ENCODE measurements at regions not wholly inside any gene's neighbourhood (a gene's known extent, or its start where the extent isn't known, plus 50 kb on each side); places are given as distances from the start of the nearest gene placed in this dataset.

- DNase-seq (ENCODE audit: low read depth in 2 of 2, low spot score in 1 of 2) = no peak
These were observed 1070.5 kb downstream of the TDRD15 start for GRCh38 chr2:22194218-22194617.

- no peak for DNase-seq (ENCODE audit: low read depth in 2 of 2, low spot score in 1 of 2)
These were observed 1073.0 kb downstream of the TDRD15 start for GRCh38 chr2:22196806-22197205.

GRCh38 chr2:22198381-22199283 lies 1074.9 kb downstream of the TDRD15 start:
- DNase-seq (ENCODE audit: low read depth in 2 of 2, low spot score in 1 of 2) = no peak

DNA sequence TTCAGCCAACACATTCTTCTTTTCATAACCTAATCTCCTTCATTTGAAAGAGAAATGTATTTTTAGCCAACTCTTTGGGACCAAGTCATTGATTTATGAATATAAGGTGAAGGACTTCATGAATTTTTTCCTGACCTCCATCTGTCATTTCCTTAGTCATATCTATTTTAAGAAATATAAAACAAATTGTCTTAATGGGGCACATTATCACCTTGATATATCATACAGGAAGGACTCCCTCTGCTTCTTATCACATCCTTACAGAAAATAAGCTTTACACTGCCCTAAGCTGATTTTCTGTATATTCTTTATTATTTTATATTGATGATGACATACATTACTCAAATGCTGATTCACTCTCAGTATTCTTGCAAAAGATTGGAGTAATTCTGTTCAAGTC lies 1076.2 kb downstream of the TDRD15 start:
- no peak for DNase-seq (ENCODE audit: low read depth in 2 of 2, low spot score in 1 of 2)

GRCh38 chr2:22209545-22209944 lies 1085.8 kb downstream of the TDRD15 start:
- DNase-seq (ENCODE audit: low read depth in 2 of 2, low spot score in 1 of 2) = no peak

DNA sequence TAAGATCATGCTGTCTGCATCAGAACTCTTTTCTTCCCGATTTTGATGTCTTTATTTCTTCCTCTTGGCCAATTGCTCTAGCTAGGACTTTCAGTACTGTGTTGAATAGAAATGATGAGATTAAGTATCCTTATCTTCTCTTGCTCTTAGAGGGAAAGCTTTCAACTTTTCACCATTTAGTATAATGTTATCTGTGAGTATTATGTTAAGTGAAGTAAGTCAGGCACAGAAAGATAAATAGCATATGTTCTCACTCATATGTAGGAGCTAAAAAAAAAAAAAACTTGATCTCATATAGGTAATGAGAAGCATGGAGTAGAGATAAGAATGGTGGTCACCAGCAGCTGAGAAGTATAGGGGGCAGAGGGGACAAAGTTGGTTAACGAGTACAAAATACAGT lies 1089.5 kb downstream of the TDRD15 start:
- DNase-seq (ENCODE audit: low read depth in 2 of 2, low spot score in 1 of 2) = no peak

GRCh38 chr2:22215517-22215916 lies 1091.7 kb downstream of the TDRD15 start:
- no peak for DNase-seq (ENCODE audit: low read depth in 2 of 2, low spot score in 1 of 2)

- no peak for DNase-seq (ENCODE audit: low read depth in 2 of 2, low spot score in 1 of 2)
These were observed 1094.1 kb downstream of the TDRD15 start for GRCh38 chr2:22217881-22218280.

GRCh38 chr2:22221006-22221405 lies 1097.2 kb downstream of the TDRD15 start:
- no peak for DNase-seq (ENCODE audit: low read depth in 2 of 2, low spot score in 1 of 2)

GRCh38 chr2:22238967-22239366 lies 1115.2 kb downstream of the TDRD15 start:
- DNase-seq (ENCODE audit: low read depth in 2 of 2, low spot score in 1 of 2) = no peak

DNA sequence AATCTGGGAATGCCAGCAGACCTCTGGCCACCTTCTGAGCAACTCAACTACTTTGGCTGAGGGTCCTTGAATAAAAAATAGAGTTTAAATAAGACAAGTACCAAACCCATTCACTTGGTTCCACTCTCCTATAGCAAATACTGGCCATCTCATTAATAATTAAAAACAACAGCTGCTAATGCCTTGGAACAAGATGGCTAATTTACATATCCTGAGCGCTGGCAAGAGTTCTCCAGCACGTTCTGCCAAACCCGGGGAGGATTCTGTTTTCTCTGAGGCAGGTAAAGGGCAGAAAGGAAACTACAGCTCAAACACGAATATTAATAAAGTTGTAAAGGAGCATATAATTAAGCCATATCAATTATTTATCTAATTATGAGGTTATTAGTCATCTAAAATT lies 1123.7 kb downstream of the TDRD15 start:
- DNase-seq (ENCODE audit: low read depth in 2 of 2, low spot score in 1 of 2) = no peak

- no peak for DNase-seq (ENCODE audit: low read depth in 2 of 2, low spot score in 1 of 2)
These were observed 1125.1 kb downstream of the TDRD15 start for GRCh38 chr2:22248851-22249250.

DNA sequence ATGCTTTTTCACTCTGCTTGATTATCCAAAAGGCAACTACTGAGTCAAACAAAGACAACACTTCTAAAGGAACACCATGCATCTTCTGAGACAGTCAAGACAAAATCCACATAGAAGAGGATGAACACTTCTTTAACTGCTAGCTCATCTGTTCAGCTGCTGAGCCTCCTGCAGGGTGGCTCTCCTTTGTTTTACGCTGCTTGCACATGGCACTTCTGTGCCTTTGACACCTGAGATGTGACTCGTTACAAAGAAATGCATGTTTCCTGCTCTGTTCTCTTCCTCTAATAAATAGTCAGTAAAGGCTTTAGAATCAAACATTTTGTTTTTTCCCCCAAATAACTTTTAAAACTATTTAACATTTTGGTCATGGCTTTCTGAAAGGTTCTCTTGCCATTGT lies 1129.4 kb downstream of the TDRD15 start:
- no peak for DNase-seq (ENCODE audit: low read depth in 2 of 2, low spot score in 1 of 2)

DNA sequence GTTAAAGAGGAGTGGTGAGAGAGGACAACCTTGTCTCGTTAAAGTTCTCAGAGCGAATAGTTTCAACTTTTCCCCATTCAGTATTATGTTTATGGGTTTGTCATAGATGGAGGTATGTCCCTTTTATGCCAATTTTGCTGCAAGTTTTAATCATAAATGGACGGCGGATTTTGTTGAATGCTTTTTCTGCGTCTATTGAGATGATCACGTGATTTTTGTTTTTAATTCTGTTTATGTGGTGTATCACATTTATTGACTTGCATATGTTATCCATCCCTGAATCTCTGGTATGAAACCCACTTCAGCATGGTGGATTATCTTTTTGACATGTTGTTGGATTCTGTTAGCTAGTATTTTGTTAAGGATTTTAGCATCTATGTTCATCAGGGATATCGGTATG lies 1123.8 kb upstream of the KLHL29 start:
- no peak for DNase-seq (ENCODE audit: low read depth in 2 of 2, low spot score in 1 of 2)

DNA sequence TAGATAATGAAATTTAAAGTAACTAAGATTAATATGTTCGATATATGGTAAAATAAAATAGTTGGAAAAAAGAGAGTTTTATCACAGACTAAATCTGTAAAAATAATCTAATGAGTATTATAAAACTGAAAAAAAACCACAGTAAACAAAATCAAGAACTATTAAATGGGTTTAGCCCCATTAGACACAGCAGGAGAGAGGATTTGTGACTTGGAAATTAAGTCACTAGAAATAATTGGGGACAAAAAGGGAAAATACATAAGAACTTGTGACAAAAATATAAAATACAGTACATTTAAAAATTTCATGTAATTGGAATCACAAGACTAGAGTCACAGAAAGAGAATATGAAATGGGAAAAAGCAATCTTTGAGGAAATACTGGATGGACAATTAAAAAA lies 1114.6 kb upstream of the KLHL29 start:
- DNase-seq (ENCODE audit: low read depth in 2 of 2, low spot score in 1 of 2) = no peak

DNA sequence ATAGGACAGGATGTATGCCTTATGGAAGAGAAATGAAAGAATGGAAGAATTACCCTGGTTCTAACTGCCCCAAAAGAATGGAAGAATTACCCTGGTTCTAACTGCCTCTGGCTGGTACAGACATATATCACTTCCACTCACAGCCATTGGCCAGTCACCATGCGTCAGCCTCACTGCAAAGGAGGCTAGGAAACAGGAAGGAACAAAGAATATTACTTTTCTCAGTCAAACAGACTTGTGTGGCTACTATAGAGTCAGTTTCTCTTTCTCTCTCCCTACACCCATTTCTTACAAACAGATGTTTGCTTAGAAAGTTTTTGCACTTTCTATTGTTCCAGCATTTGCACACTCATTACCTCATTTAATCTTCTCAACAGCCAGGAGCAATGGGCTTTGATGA lies 1111.1 kb upstream of the KLHL29 start:
- DNase-seq (ENCODE audit: low read depth in 2 of 2, low spot score in 1 of 2) = no peak

GRCh38 chr2:22274661-22275060 lies 1110.3 kb upstream of the KLHL29 start:
- DNase-seq (ENCODE audit: low read depth in 2 of 2, low spot score in 1 of 2) = no peak

GRCh38 chr2:22276696-22277095 lies 1108.3 kb upstream of the KLHL29 start:
- DNase-seq (ENCODE audit: low read depth in 2 of 2, low spot score in 1 of 2) = no peak

GRCh38 chr2:22279541-22279940 lies 1105.4 kb upstream of the KLHL29 start:
- no peak for DNase-seq (ENCODE audit: low read depth in 2 of 2, low spot score in 1 of 2)

- no peak for DNase-seq (ENCODE audit: low read depth in 2 of 2, low spot score in 1 of 2)
These were observed 1103.9 kb upstream of the KLHL29 start for GRCh38 chr2:22281033-22281432.

DNA sequence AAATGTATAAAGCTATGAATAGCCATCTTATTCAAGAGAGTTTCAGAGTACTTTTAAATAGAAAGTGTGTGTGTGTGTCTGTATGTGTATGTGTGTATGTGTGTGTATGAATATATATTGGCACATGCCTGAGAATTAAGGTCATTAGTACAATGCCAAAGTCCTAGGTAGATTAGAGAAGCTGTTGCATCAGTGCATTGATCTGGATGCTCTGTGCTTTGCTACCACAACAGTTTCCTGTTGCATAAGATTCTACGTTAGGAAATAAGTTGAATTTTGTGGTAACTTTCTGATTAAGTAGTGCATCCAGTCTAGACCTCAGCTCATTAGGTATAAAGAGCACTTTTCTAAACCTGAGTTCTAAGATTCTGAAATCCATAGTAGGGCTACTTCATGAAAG lies 1102.8 kb upstream of the KLHL29 start:
- DNase-seq (ENCODE audit: low read depth in 2 of 2, low spot score in 1 of 2) = no peak

- no peak for DNase-seq (ENCODE audit: low read depth in 2 of 2, low spot score in 1 of 2)
These were observed 1102.1 kb upstream of the KLHL29 start for GRCh38 chr2:22282916-22283315.

DNA sequence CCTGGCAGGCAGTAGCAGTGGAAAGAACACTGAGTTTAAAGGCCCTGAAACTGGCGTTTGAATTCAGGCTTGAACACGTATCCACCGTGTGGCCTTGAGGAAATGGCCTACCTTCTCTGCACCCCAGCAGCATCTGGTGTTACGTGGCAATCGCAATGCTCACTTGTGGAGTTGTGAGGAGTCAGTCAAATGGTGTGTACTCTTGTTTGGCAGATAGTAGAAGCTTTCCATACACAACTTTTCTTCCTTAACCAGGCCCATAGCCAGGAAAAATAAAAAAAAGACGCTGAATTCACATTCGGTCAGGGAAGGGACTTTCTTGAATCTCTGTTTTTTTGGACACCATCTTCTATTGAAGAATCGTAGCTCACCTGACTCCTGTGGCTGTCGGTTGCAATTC lies 1101.5 kb upstream of the KLHL29 start:
- DNase-seq (ENCODE audit: low read depth in 2 of 2, low spot score in 1 of 2) = no peak
